ENCODE measurements at regions not wholly inside any gene's neighbourhood (a gene's known extent, or its start where the extent isn't known, plus 50 kb on each side); places are given as distances from the start of the nearest gene placed in this dataset.

DNA sequence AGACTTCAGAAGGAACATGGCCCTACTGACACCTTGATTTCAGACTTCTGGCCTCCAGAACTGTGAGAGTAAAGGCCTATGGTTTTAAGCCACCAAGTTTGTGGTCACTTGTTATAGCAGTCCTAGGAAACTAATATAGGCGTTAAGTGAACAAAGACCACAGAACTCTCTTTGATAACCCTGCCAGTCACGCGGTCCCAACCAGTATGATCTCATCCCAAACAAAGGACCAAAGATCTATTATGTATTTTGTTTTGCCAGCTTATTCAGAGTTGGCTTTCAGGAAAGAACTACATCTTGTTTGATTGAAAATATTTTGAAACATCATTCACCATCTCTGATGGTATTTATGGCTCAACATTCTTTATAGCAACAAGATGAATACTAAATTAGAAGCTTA is 294.4 kb upstream of the SLCO3A1 start:
- no peak for DNase-seq (ENCODE audit: low spot score)

DNA sequence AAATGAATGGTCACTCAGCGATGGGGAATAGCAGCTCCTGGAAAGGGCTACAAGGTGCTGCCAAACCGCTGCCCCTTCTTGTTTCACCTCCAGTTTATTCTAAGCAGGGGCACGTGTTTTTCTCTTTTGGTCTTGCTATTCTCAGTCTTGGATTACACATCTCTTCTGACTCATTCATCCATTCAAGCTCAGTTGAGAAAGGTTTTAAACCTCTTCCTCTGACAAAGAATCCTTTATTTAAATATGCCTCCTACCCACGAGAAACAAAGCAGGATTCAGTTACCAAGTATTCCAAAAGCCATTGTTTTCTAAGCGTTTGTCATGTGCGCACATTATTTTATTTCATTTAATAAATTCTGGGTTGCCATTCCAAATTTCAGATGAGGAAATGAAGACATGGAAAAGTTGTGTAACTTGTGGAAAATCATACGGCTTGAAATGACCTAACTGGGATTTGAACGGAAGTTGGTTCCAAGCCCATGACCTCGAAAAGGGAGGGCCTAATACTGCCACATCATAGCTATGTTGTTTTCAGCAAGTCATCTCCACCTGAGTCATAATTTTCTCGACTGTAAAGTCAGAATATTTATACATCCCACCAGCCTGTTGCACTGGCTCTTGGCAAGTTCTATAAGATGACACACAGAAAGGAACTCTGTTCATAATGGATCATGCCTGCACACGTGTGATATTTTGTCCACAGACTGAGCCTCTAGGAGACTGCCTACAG is 292.0 kb upstream of the SLCO3A1 start:
- DNase-seq (ENCODE audit: low spot score), result no peak

DNA sequence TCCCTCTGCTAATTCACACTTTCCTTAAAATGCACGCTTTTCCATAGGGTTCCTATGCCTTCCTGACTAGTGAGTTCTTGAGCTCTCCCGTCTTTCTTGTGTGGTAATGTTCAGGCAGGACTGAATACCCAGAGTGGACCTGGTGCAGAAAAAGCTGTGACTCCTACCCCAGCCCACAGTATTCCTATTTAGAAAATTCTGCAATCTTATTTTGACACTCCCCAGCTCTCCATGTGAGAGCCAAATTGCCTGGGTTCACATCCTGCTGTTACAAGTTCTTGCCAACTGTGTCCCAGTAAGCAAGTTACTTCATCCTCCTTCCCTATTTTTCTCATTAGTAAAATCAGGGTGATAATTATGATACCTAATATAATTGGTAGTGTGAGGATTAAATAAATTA is 290.8 kb upstream of the SLCO3A1 start:
- no peak for DNase-seq (ENCODE audit: low spot score)

DNA sequence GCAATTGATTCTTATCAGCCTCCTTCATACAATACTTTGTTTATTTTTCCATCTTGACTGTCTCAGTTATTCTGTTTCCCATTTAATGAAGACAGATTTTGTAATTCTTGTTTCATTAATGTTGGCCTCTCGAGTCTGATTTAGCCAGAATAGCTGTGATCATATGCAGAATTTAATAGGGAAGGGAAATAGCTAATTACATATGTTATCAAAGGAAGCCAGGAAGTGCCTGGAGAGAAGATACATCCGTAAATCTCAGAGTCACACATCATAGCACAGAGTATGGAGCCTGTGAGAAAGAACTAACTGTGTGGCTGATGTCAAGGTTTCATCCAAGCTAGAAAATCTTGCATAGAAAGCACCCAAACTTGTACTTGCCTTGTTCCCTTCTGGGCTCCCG is 288.9 kb upstream of the SLCO3A1 start:
- no peak for DNase-seq (ENCODE audit: low spot score)

DNA sequence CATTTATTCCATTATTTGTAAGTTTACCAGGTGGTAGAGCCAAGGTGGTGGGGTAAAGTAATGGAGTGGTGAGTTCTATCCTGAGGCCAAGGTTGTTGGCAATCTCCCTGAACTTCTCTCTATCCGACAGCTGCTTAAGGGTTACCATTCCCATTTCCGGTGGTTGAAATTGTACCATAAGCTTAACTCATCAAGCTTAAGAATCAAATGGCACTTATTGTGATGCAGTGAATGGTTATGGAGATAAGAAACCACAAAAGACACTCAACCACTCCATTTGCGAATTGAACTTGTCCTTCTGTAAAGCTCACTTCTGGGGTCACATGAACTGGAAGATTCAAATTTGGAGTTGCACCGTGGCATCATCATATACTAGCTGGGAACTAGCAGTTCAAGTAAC is 287.4 kb upstream of the SLCO3A1 start:
- no peak for DNase-seq (ENCODE audit: low spot score)

DNA sequence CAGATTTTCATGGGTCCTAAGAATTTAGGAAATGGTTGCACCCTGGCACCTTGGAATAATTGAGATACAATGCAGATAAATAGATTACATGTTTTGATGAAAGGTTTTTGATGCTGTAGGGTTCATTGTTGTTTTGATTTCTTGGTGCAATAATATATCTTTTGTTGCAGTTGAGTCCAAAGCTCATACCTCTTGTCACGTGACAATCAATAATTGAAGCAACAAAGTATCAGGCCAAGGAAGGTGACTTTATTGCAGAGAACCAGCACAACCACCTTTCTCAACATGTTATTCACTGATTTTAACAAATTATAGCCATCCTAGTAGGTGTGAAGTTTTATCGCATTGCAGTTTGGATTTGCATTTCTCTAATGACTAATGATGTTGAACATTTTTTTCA is 285.5 kb upstream of the SLCO3A1 start:
- no peak for DNase-seq (ENCODE audit: low spot score)

DNA sequence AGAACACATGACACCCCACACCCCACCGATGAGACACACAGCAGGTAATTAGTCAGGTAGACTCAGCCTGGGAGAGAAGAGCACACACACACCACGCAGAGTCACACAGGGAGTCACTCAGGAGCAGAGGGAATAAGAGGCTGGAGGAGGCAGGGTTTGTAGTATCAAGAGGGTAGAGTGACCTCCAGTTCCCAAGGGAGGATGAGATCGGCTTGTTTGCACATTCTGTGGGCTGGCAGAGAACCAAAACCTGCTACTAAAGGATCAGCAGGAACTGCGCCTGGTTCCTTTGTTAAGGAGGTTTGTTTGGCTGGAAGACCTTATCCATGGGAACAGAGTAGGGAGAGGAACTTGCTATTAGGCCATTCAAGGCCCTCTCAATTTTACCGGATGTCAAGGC is 281.4 kb upstream of the SLCO3A1 start:
- DNase-seq (ENCODE audit: low spot score), result no peak

DNA sequence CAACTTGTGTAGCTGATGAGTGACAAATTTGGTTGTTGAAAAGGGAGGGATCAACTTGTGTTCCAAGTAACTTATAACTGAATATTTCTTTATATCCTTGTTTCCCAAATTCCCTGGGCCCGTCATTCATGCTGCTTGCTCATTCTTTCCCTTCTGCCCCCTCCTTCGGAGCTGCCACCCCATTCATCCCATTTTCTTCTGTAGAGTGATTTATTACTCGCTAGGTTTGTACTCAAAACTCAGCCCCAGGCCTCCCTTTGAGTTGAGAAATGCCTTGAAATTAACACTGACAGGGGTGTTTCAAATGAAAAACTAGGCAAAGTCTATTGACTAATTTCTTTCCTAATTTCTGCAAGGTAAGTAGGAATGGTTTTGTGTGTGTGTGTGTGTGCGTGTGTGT is 277.4 kb upstream of the SLCO3A1 start:
- no peak for DNase-seq (ENCODE audit: low spot score)

DNA sequence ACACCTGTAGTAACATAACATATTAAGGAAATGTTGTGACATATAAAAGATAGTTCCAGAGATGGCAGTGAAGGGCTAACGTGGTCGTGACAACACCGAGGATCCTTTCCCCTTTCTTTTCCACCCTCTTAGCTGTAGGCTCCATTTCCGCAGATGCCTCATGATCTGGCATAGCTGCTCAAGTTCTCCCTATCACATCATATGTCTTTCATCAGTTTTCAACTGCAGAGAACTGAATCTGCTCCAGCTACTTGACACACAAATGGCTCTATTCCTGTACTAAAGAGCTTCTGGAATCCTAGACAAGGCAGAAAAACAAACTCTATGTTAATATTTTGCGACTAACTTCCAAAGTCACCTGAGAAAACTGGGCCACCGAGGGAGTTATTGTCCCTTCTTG is 275.0 kb upstream of the SLCO3A1 start:
- DNase-seq (ENCODE audit: low spot score), result no peak

DNA sequence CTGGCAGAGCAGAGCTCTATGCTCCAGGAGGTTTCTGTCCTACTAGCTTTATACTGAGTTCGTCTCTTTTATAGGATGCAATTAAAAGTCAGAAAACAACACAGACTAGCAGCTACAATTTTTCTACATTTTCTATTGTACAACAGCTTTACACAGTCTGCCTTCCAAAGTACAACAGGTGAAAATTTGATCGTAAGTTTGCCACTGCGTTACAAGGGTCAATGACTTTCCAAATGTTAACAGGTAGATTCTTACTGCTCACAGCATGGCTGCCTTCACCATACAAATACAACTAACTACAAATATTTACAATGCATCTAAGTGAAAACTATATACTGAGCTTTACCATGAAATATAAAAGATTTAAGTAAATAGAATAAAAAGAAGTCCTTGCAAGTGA is 268.6 kb upstream of the SLCO3A1 start:
- DNase-seq (ENCODE audit: low spot score), result no peak

DNA sequence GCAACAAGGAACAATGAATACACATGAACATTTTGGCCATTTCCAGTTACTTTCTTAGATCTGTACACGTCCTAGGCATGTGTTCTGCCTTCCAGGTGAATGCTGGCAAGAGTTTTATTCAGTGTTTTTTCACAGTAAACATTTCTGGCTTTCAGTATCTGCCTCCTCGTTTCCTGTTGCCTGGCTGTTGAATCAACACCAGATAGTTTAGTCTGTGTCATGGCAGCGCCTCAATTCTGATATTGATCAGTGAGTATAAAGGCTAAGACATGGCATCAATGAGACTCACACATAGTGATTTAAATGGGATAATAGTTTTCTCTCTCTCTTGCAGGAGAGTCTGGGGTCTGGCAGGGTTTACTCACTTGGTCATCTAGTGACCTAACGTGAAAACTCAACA is 266.9 kb upstream of the SLCO3A1 start:
- DNase-seq (ENCODE audit: low spot score), result no peak

DNA sequence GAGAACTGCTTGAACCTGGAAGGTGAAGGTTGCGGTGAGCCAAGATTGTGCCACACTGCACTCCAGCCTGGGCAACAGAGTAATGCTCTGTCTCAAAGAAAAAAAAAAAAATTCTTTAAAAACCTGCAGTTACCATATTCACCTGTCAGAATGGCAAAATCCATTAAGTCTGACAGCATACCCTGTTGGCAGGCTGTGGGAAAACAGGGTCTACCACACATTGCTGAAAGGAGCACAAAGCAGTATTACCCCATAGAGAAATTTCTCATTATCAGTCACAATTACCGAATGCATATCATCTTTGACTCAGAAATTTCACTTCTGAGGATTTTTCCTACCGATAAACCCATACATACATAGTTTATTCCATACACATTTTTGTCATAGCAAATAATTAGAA is 264.1 kb upstream of the SLCO3A1 start:
- no peak for DNase-seq (ENCODE audit: low spot score)

DNA sequence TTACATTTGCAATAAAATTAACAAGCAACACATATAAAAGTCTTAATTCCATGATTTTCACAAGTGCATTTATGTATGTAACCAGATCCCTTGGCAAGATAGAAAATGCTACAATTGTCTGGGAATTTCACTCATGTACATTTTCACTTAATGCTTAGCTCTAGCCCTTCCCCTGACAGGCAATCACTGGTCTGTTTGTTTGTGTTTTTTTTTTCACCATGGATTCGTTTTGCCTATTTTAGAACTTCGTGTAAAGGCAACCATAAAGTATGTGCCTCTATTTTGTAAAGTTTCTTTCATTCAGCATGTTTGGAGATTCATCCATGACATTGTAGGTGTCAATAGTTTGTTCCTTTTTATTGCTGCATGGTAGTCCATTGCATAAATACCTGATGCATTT is 260.9 kb upstream of the SLCO3A1 start:
- DNase-seq (ENCODE audit: low spot score), result no peak

DNA sequence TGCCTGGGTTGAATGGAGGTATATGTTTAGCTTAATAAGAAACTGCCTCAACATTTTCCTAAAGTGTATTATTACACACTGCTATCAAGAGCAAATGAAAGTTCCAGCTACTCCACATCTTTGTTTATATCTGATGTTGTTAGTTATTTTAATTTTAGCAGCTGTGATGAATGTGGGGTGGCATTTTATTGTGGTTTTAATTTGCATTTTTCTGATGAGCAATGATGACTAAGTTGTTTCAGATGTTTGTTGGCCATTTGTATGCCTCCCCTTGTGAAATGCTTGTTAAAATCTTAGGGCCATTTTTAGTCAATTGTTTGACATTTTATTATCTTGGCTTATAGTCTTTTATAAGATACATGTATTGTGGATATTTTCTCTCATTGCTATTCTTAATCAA is 260.4 kb upstream of the SLCO3A1 start:
- no peak for DNase-seq (ENCODE audit: low spot score)

DNA sequence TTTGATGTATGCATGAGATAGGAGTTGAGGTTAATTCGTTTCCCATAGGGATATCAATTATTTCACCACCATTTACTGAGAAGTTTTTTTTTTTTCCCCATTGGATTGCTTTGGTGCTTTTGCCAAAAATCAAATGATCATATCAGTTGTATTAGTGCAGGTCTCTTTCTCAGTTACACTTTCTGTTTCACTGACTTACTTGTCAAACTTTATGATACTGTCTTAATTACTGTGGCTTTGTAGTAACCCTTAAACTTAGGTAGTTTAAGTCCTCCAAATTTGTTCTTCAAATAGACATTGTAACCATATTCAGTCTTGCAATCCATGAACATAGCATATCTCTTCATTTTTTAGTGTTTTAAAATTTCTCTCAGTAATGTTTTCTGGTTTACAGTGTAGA is 259.9 kb upstream of the SLCO3A1 start:
- DNase-seq (ENCODE audit: low spot score), result no peak

DNA sequence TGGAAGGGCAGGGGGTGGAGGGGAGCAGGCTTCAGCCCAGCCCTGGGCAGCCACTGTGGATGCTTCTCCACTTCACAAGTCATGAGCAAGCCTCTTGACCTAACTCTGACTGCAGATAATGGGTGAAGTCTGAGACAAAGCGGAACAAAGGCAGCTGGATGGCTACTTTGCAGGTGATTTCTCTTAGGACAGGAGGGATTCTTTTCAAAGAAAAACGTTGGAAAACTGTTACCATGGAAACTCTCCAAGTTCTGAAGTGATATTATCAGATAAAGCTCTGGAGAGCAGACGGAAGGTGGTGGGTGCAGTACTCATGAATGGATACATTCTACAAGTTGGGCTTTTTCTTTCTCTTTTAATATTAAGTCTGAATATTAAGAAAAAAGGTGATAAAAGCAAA is 254.2 kb upstream of the SLCO3A1 start:
- no peak for DNase-seq (ENCODE audit: low spot score)

DNA sequence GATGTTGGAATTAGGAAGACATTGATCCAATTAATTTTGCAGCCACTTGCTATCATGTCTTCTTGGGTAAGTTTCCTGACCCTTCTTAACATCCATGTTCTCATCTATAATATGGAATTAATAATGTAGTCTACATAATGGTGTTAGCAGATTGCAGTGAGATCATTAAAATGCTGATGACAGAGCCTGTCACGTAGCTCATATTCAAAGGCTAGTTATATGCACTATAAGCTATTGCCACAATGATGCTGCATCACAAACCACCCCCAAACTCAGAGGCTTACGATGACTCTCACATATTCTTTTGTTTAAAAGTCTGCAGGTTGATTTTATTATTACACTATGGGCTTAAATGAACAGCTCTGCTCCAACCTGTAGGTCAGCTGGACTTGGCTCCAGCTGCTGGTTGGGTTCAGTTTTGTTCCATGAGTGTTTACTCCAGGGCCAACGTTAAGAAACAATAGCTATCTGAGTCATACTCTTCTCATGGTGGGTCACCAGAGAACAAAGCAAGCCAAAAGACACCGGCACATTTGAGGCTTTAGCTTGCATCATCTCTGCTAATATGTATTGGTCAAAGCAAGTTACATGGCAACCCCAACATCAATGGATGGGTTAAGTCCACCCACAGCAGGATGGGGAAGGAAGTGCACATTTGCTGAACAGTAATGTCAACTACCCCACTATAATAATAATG is 250.0 kb upstream of the SLCO3A1 start:
- no peak for DNase-seq (ENCODE audit: low spot score)

DNA sequence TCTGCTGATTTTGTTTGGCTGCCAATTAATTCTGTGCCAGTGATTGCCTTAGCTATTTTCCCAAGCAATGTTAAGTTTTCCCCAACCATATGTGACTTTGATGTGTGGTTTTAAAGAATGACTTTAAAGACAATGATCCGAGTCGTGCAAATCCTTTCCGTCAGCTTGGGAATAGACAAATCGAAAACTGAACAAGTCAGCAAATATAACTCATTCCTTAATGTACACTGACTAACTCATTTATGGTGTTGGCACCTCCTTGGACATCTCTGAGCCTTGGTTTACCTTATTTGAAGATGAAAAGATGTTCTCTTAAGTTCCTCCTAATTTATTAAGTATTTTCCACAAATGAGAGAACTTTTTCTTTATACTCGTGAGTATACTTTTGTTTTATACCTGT is 249.4 kb upstream of the SLCO3A1 start:
- DNase-seq (ENCODE audit: low spot score), result no peak

DNA sequence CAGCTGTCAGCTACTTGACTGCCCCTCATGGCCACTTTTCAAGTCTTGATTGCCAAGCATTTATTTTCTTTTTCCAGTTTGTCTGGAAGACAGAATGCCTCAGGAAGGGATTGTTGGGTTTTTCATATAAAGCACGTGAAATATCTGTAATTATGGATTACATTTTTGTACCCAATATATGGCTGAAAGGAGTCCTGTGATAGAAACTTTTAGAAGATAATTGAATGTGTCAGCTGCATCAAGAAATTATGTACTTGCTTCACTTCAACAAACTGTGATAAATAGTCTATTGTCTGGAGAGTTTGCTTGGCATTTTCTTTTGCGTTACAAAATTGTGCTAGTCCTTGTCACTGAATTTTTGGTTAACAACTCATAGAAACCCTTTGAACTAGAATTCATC is 247.9 kb upstream of the SLCO3A1 start:
- no peak for DNase-seq (ENCODE audit: low spot score)

DNA sequence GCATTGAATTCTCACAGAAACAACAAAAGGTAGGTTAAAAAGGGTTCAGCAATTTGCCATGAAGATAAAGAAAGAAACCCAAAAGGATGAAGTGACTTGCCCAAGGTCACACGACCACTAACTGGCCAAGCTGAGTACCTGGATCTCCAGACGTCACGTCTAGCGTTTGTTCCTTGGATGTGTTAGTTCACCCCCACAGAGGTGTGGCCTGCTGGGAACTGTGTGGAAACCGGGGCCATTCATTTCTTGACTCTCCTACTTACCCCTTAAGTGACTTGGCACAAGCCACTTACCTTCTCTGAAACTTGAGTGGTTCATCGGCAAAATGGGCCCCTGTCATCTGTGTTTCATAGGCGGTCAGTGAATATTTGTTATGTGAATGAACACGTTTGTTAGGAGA is 244.3 kb upstream of the SLCO3A1 start:
- DNase-seq (ENCODE audit: low spot score), result no peak

DNA sequence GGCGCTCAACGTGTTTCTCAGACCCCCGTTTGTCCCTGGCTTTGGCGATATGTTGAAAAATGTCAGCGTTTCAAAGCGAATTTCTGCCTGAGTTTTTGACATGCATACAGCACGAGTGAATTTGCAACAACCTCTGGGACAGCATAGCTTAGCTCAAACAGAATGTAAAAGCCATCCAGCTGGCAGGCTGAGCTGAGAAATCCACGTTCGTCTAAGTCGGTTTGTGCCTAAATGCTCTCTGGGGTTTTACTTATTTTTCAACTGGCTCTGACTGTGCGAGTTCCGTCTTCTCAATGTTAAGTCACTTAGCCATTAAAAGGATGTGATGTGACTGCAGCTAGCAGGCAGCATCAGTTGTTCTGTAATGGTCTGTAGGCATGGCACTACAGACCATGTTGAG is 243.5 kb upstream of the SLCO3A1 start:
- no peak for DNase-seq (ENCODE audit: low spot score)

DNA sequence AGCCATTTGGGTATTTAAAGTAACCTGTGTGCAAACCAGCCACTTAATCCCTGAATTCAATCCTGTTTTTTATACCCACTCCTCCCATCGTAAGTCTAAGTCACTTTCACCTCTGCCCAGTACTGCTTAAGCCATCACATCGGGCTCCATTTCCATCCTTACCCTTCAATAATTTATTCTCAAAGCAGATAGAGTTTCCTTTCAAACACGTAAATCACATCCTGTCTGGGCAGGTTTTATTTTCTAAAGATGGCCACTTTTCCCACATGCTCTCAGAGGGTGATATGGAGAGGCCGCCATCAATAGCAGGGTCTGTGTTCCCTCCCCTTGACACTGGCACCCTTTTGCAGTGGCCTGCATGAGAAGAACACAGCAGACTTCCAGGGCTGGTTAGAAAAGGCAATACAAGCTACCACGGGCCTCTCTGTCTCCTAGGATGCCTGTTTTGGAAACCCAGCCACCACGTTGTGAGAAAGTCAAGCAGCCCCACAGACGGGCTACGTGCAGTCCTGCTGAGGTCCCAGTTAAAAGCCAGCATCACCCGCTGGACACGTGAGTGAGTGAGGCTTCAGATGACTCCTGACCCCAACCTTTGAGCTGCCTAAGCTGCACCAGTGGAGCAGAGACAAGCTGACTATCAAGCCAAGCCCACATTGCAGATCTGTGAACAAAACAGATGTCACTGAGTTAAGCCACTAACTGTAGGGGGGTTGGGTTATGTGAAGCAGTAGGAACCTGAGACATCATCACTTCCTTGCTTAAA is 241.8 kb upstream of the SLCO3A1 start:
- no peak for DNase-seq (ENCODE audit: low spot score)

DNA sequence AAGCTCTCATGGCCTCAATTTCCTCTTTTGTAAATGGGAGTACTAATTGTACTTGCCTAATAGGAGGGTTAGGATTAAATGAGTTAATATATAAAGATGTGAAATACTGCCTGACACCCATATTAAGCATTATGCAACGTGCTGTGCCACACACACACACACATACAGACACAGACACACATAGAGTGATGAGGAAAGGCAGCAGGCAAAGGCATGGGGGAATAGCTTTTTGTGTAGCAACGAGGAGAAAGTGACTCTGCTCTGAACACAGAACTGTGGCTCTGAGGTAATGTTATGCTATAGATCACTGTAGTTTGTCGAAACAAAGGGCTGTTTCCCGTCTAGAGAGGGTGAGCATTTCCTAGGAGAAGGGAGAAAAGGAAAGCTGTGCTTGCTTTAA is 233.3 kb upstream of the SLCO3A1 start:
- no peak for DNase-seq (ENCODE audit: low spot score)

All from hepatic stellate cell (primary cell).